ENCODE measurements at regions not wholly inside any gene's neighbourhood (a gene's known extent, or its start where the extent isn't known, plus 50 kb on each side); places are given as distances from the start of the nearest gene placed in this dataset.

DNA sequence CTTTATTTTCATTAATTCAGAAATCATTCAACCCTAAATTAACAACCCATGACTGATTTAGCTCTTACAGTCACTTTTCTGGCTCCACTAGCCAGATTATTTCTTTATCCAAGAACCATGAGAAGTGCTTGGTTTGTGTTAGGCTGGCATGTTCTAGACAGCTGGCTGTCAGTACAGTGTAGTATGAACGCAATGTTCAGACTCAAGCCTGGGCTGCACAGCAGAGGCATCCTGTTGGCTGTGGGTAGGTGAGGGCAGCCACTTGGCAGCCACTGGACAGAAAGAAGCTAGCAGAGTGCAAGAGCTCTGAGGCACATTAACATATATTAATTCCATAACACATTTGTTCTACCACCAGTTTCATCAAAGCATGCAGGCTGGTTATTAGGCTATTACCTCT lies 522.9 kb upstream of the FSHR start:
- Histone ChIP-seq H3K9me1 (ENCODE audit: control insufficient read depth, extremely low read depth, insufficient read depth, low read length) (no peaks in the 10 kb centered on the region), H3K4me3 (ENCODE audit: control insufficient read depth in 2 of 3, extremely low read depth in 1 of 3, insufficient read depth in 2 of 3, low read depth in 1 of 3, low read length in 3 of 3) (no peak overlapping the region), H3K4me2 (ENCODE audit: control insufficient read depth, extremely low read depth, insufficient read depth, low read depth, low read length) (no peak overlapping the region), H3K27ac (ENCODE audit: control insufficient read depth, insufficient read depth, low read length) (no peak overlapping the region), H3K79me2 (ENCODE audit: control insufficient read depth, insufficient read depth, low read length) (no peaks in the 10 kb centered on the region), H3K9ac (ENCODE audit: control insufficient read depth, extremely low read depth, insufficient read depth, low read length) (no peak overlapping the region), H3K27me3 (ENCODE audit: control insufficient read depth, extremely low read depth, insufficient read depth, low read length) (no peaks in the 10 kb centered on the region), H3K9me3 (ENCODE audit: control insufficient read depth, low read depth, low read length) (no peaks in the 10 kb centered on the region), H2AFZ (ENCODE audit: control insufficient read depth, low read length) (no peak overlapping the region), H4K20me1 (ENCODE audit: control insufficient read depth, extremely low read depth, insufficient read depth, low read length) (no peaks in the 10 kb centered on the region), H3K36me3 (ENCODE audit: control insufficient read depth in 2 of 2, extremely low read depth in 1 of 2, insufficient read depth in 2 of 2, low read length in 2 of 2) (no peaks in the 10 kb centered on the region), H3K4me1 (ENCODE audit: control insufficient read depth, extremely low read depth, insufficient read depth, low read length) (no peaks in the 10 kb centered on the region)
- TF ChIP-seq, protein P1, sequence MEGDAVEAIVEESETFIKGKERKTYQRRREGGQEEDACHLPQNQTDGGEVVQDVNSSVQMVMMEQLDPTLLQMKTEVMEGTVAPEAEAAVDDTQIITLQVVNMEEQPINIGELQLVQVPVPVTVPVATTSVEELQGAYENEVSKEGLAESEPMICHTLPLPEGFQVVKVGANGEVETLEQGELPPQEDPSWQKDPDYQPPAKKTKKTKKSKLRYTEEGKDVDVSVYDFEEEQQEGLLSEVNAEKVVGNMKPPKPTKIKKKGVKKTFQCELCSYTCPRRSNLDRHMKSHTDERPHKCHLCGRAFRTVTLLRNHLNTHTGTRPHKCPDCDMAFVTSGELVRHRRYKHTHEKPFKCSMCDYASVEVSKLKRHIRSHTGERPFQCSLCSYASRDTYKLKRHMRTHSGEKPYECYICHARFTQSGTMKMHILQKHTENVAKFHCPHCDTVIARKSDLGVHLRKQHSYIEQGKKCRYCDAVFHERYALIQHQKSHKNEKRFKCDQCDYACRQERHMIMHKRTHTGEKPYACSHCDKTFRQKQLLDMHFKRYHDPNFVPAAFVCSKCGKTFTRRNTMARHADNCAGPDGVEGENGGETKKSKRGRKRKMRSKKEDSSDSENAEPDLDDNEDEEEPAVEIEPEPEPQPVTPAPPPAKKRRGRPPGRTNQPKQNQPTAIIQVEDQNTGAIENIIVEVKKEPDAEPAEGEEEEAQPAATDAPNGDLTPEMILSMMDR (optimal IDR thresholded peaks at IDR 0.05 in 1 of 3, IDR thresholded peaks at IDR 0.05 in 1 of 3, conservative IDR thresholded peaks at IDR 0.05 in 1 of 3; ENCODE audit: extremely low read depth in 1 of 3, insufficient read depth in 2 of 3, low read length in 3 of 3) = no peak
- TF ChIP-seq EZH2 (IDR thresholded peaks at IDR 0.05; ENCODE audit: low read length) = no peak
- dilution Hi-C loops (cut with MboI; ENCODE audit: extremely low pct_ligation_motif_present, low sequenced_read_pairs) = no loop called here
- FAIRE-seq = no peak
- no peak for DNase-seq (ENCODE audit: low read depth, low spot score)

DNA sequence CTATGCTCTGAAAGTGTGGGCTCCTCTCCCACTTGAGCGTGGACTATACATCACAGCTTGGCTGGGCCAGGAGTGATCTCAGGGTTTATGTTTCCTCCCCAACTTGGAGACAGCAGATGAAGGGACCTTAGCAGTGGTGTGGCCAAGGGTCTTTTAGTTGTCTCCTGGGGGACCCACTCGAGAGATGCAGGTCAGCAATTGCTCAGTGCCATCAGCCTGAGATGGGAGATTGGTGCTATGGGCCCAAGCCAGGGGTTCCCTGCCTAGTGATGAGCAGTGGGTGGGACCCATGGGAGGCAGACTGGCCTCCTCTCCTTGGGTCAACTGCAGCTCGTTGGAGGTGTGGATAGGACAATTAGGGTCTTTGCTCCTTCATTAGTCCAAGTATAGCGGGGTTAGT lies 510.5 kb upstream of the FSHR start:
- Histone ChIP-seq H2AFZ (ENCODE audit: control insufficient read depth, low read length) (no peak overlapping the region), H3K27me3 (ENCODE audit: control insufficient read depth, extremely low read depth, insufficient read depth, low read length) (no peaks in the 10 kb centered on the region), H4K20me1 (ENCODE audit: control insufficient read depth, extremely low read depth, insufficient read depth, low read length) (no peaks in the 10 kb centered on the region), H3K4me3 (ENCODE audit: control insufficient read depth in 2 of 3, extremely low read depth in 1 of 3, insufficient read depth in 2 of 3, low read depth in 1 of 3, low read length in 3 of 3) (no peak overlapping the region), H3K79me2 (ENCODE audit: control insufficient read depth, insufficient read depth, low read length) (no peaks in the 10 kb centered on the region), H3K27ac (ENCODE audit: control insufficient read depth, insufficient read depth, low read length) (no peak overlapping the region), H3K36me3 (ENCODE audit: control insufficient read depth in 2 of 2, extremely low read depth in 1 of 2, insufficient read depth in 2 of 2, low read length in 2 of 2) (no peaks in the 10 kb centered on the region), H3K9ac (ENCODE audit: control insufficient read depth, extremely low read depth, insufficient read depth, low read length) (no peak overlapping the region), H3K9me1 (ENCODE audit: control insufficient read depth, extremely low read depth, insufficient read depth, low read length) (no peaks in the 10 kb centered on the region), H3K4me1 (ENCODE audit: control insufficient read depth, extremely low read depth, insufficient read depth, low read length) (no peaks in the 10 kb centered on the region), H3K9me3 (ENCODE audit: control insufficient read depth, low read depth, low read length) (no peaks in the 10 kb centered on the region), H3K4me2 (ENCODE audit: control insufficient read depth, extremely low read depth, insufficient read depth, low read depth, low read length) (no peak overlapping the region)
- dilution Hi-C loops (cut with MboI; ENCODE audit: extremely low pct_ligation_motif_present, low sequenced_read_pairs) = no loop called here
- TF ChIP-seq EZH2 (IDR thresholded peaks at IDR 0.05; ENCODE audit: low read length) = no peak
- TF ChIP-seq, protein P1 (optimal IDR thresholded peaks at IDR 0.05 in 1 of 3, IDR thresholded peaks at IDR 0.05 in 1 of 3, conservative IDR thresholded peaks at IDR 0.05 in 1 of 3; ENCODE audit: extremely low read depth in 1 of 3, insufficient read depth in 2 of 3, low read length in 3 of 3) = no peak
- no peak for FAIRE-seq
- DNase-seq (ENCODE audit: low read depth, low spot score) = no peak
